PC-9 (cell line): ENCODE measurements at regions not wholly inside any gene's neighbourhood (a gene's known extent, or its start where the extent isn't known, plus 50 kb on each side); places are given as distances from the start of the nearest gene placed in this dataset.

Experiments
- CTCF ChIP-seq: fragments of 200-600 bp; sonication (generic); conservative IDR thresholded peaks from 2 replicates; pipeline ENCODE4 v1.6.1; 2017; ENCODE audit warnings: mixed run types, antibody characterized with exemption, mild to moderate bottlenecking, moderate library complexity
- EZH2 ChIP-seq: fragments of 200-600 bp; sonication (generic); IDR thresholded peaks from 2 replicates; pipeline ENCODE4 v1.8.0; 2017; ENCODE audit warnings: antibody characterized with exemption, low read depth

- TF ChIP-seq CTCF (no peak), EZH2 (no peak)
These were observed 374.3 kb upstream of the CHD6 start for GRCh38 chr20:41992481-41992880.
